ENCODE measurements at regions not wholly inside any gene's neighbourhood (a gene's known extent, or its start where the extent isn't known, plus 50 kb on each side); places are given as distances from the start of the nearest gene placed in this dataset.

- H3K4me2 ChIP-seq (ENCODE audit: insufficient read depth, insufficient read length, low read length), result no peak overlapping the region
- no peaks in the 10 kb centered on the region for H3K4me1 ChIP-seq (ENCODE audit: insufficient read depth, low read length)
- Mint-ChIP-seq H3K36me3 (ENCODE audit: insufficient read depth in 1 of 3, low read depth in 3 of 3) (no peaks in the 10 kb centered on the region), H3K9me3 (no peaks in the 10 kb centered on the region), H3K4me1 (no peaks in the 10 kb centered on the region; a peak in 1 of 4 replicates), H3K4me3 (no peak overlapping the region), H3K27me3 (ENCODE audit: low read depth) (peaks cover 3% of the 10 kb centered on the region), H3K27ac (no peak overlapping the region)
- no peaks in the 10 kb centered on the region for H4K20me1 ChIP-seq (ENCODE audit: control insufficient read depth, insufficient read depth, insufficient read length)
- H3K14ac ChIP-seq (ENCODE audit: insufficient read depth, low read length), result no peak overlapping the region
- H2BK15ac ChIP-seq (ENCODE audit: low read depth, low read length), result no peak overlapping the region
- no peak overlapping the region for H4K8ac ChIP-seq (replicated peaks; ENCODE audit: insufficient read length, low read depth, low read length)
- no peak overlapping the region for H2AFZ ChIP-seq (ENCODE audit: low read length)
- H2BK12ac ChIP-seq (ENCODE audit: insufficient read length, low read depth, low read length), result no peak overlapping the region
- no peak for TF ChIP-seq CTCF (conservative IDR thresholded peaks at IDR 0.05)
- no peak overlapping the region for H2AK5ac ChIP-seq (ENCODE audit: insufficient read length, low read length)
- no peak overlapping the region for H4K91ac ChIP-seq (ENCODE audit: insufficient read length, low read depth, low read length)
- H3K23ac ChIP-seq (ENCODE audit: insufficient read length, low read depth, low read length), result no peak overlapping the region
- no peaks in the 10 kb centered on the region for H3K23me2 ChIP-seq (ENCODE audit: insufficient read length, low read depth, low read length, poor library complexity, severe bottlenecking)
- no peaks in the 10 kb centered on the region for H3K9me3 ChIP-seq (ENCODE audit: control insufficient read depth, low read depth, low read length)
- H2BK5ac ChIP-seq (ENCODE audit: insufficient read length, low read length), result no peak overlapping the region
- H3K4ac ChIP-seq (ENCODE audit: low read depth, low read length), result no peak overlapping the region
- H3K56ac ChIP-seq (ENCODE audit: insufficient read length, low read depth, low read length), result no peak overlapping the region
- no peak overlapping the region for H3T11ph ChIP-seq (ENCODE audit: low read length)
- WGBS (ENCODE audit: extremely low coverage, insufficient read length, low lambda C conversion rate), result no CpG with 5 or more reads among the region's 2 CpGs
- no peak overlapping the region for H3K9ac ChIP-seq (ENCODE audit: extremely low read depth, insufficient read length, low read length)
- no peak overlapping the region for H4K5ac ChIP-seq (ENCODE audit: insufficient read length, low read depth, low read length)
- no peaks in the 10 kb centered on the region for H3K27me3 ChIP-seq (ENCODE audit: insufficient read depth, low read length)
- H3K79me1 ChIP-seq (ENCODE audit: insufficient read depth, low read depth, low read length, poor library complexity, severe bottlenecking), result no peaks in the 10 kb centered on the region
- H3K79me2 ChIP-seq (ENCODE audit: insufficient read depth, low read length), result no peaks in the 10 kb centered on the region
- DNase-seq, result no peak
- no peak overlapping the region for H2BK20ac ChIP-seq (ENCODE audit: low read depth, low read length, poor library complexity, severe bottlenecking)
- H3K18ac ChIP-seq (ENCODE audit: insufficient read length, low read depth, low read length), result no peak overlapping the region
- H2BK120ac ChIP-seq (ENCODE audit: low read depth, low read length, poor library complexity, severe bottlenecking), result no peak overlapping the region
- H3K27ac ChIP-seq (ENCODE audit: insufficient read length, low read depth, low read length), result no peak overlapping the region
These were observed 59.3 kb downstream of the RDH14 start for GRCh38 chr2:18501156-18501555.
